ENCODE measurements at regions not wholly inside any gene's neighbourhood (a gene's known extent, or its start where the extent isn't known, plus 50 kb on each side); places are given as distances from the start of the nearest gene placed in this dataset.

DNA sequence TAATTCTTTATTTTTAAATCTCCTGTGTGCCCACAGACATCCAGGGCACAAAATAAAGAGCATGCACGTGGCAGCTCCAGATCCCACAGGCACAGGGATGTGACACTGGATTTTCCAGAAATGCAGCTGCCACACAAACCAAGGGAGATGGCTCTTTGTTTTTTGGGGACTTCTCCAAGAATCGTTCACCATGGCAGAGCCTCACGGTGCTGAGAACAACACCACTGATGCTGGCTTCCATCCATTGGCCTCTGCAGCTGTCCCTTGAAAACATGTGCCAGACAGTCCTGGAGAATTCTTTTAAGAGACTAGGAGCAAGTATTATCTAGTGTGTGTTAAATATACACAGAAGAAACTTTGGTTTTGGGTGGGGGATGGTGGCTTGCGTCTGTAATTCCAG lies 73.2 kb upstream of the SLC22A11 start:
- no peak for TF ChIP-seq MYC (IDR thresholded peaks at IDR 0.05; ENCODE audit: low read depth, low read length)
- TF ChIP-seq POLR2A (IDR thresholded peaks at IDR 0.05; ENCODE audit: extremely low read depth, insufficient read length): no peak
- TF ChIP-seq, protein P1, sequence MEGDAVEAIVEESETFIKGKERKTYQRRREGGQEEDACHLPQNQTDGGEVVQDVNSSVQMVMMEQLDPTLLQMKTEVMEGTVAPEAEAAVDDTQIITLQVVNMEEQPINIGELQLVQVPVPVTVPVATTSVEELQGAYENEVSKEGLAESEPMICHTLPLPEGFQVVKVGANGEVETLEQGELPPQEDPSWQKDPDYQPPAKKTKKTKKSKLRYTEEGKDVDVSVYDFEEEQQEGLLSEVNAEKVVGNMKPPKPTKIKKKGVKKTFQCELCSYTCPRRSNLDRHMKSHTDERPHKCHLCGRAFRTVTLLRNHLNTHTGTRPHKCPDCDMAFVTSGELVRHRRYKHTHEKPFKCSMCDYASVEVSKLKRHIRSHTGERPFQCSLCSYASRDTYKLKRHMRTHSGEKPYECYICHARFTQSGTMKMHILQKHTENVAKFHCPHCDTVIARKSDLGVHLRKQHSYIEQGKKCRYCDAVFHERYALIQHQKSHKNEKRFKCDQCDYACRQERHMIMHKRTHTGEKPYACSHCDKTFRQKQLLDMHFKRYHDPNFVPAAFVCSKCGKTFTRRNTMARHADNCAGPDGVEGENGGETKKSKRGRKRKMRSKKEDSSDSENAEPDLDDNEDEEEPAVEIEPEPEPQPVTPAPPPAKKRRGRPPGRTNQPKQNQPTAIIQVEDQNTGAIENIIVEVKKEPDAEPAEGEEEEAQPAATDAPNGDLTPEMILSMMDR (IDR thresholded peaks at IDR 0.05; ENCODE audit: low read depth, low read length): no peak
